Stomach (tissue), 8 donors: ENCODE measurements at regions not wholly inside any gene's neighbourhood (a gene's known extent, or its start where the extent isn't known, plus 50 kb on each side); places are given as distances from the start of the nearest gene placed in this dataset.

Source experiments
- DNase-seq, 2 donors: peaks; one replicate each; pipeline versions ENCODE4 v3.0.0 to v3.0.0-alpha.2; 2013 to 2019
- H3K27ac ChIP-seq, 5 donors: fragments of 200-600 bp in 4 of 5; sonication (generic) in 4 of 5; one replicate each; pipeline ENCODE4 v1.5.1; 2013 to 2019; ENCODE audit warnings: mild to moderate bottlenecking in 1 of 5, moderate library complexity in 1 of 5
- H3K27me3 ChIP-seq, 3 donors: fragments of 200-600 bp; sonication (generic); one replicate each; pipeline ENCODE4 v1.5.1; 2017 to 2019; ENCODE audit warnings: mixed run types in 1 of 3
- H3K36me3 ChIP-seq, 4 donors: fragments of 200-600 bp; sonication (generic); 1 replicate in 3 of 4; 2 replicates in 1 of 4; pipeline ENCODE4 v1.5.1; 2016 to 2019
- H3K4me1 ChIP-seq, 4 donors: fragments of 200-600 bp; sonication (generic); one replicate each; pipeline ENCODE4 v1.5.1; 2016 to 2019
- H3K4me3 ChIP-seq, 4 donors: fragments of 200-600 bp; sonication (generic) in 3 of 4; one replicate each; pipeline ENCODE4 v1.5.1; 2016 to 2019; ENCODE audit warnings: mild to moderate bottlenecking in 1 of 4
- H3K9me3 ChIP-seq, 4 donors: fragments of 200-600 bp; sonication (generic); one replicate each; pipeline ENCODE4 v1.5.1; 2016 to 2019
- EP300 ChIP-seq: sonication (generic); formaldehyde crosslinking; IDR thresholded peaks from one replicate; pipeline ENCODE4 v1.6.1; 2017; ENCODE audit warnings: antibody characterized with exemption
- POLR2A ChIP-seq, 4 donors: fragments of 450-650 bp; IDR thresholded peaks; one replicate each; pipeline ENCODE4 v1.6.1; 2016; ENCODE audit warnings: antibody characterized with exemption in 4 of 4, control low read depth in 2 of 4, mild to moderate bottlenecking in 1 of 4, moderate library complexity in 1 of 4
- POLR2AphosphoS5 ChIP-seq, 3 donors: sonication (generic); formaldehyde crosslinking; IDR thresholded peaks; one replicate each; pipeline ENCODE4 v1.6.1; 2016; ENCODE audit warnings: antibody characterized with exemption in 3 of 3
- WGBS, 5 donors: extraction: QIAGEN DNeasy Blood & Tissue Kit in 3 of 5; methylation state at CpG; one replicate each; pipeline versions ENCODE4 v1.1.5 to v1.1.7; 2013 to 2018; 5-methylcytosine and 5-hydroxymethylcytosine counted together
- intact Hi-C: fragments of 100-400 bp; cut with DNase I; formaldehyde crosslinking; loops from one replicate; pipeline ENCODE4 v1.15.1; 2023; ENCODE audit warnings: low total_unique reads
- TF ChIP-seq, protein P1 (sequence below), 7 experiments: fragments of 450-650 bp in 4 of 7; fragments of 200-600 bp in 3 of 7; sonication (generic) in 3 of 7; IDR thresholded peaks; one replicate each; pipeline ENCODE4 v1.5.1; 2016 to 2019; ENCODE audit warnings: antibody characterized with exemption in 7 of 7, control low read depth in 2 of 7, mild to moderate bottlenecking in 1 of 7
- donor health status: healthy with polysubstance abuse.
- donor health status: Bipolar disorder and iron deficiency.
- donor health status: healthy.

DNA sequence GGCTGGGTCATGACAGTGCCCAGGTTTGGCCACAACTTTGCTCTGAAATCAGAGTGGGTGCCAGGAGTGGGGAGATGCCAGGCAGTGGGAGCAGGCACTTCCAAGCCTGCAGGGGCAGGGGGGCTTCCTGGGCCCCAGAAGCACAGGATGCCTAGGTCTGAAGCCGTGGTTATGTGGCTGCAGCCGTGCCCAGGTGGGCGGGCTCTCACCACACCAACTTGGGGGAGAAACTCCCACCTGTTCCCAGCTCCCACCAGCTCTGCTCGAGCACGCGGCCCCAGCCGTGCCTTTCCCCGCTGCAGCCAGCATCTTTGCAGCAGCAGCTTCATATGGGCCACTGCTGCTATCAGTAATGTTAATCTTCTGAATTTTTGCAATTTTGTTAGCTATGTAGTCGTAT is 331.4 kb downstream of the USP25 start:
- Histone ChIP-seq H3K9me3 (no peaks in the 10 kb centered on the region), H3K27me3 (no peaks in the 10 kb centered on the region), H3K27ac (no peak overlapping the region), H3K4me3 (no peak overlapping the region), H3K36me3 (no peaks in the 10 kb centered on the region), H3K4me1 (no peaks in the 10 kb centered on the region)
- intact Hi-C loops = no loop called here
- DNase-seq = no peak
- WGBS, 5 donors = 91 to 94% (median 92%) methylated on average over 9 of the region's 9 CpGs
- TF ChIP-seq POLR2AphosphoS5 (IDR thresholded peaks at IDR 0.05) = no peak

DNA sequence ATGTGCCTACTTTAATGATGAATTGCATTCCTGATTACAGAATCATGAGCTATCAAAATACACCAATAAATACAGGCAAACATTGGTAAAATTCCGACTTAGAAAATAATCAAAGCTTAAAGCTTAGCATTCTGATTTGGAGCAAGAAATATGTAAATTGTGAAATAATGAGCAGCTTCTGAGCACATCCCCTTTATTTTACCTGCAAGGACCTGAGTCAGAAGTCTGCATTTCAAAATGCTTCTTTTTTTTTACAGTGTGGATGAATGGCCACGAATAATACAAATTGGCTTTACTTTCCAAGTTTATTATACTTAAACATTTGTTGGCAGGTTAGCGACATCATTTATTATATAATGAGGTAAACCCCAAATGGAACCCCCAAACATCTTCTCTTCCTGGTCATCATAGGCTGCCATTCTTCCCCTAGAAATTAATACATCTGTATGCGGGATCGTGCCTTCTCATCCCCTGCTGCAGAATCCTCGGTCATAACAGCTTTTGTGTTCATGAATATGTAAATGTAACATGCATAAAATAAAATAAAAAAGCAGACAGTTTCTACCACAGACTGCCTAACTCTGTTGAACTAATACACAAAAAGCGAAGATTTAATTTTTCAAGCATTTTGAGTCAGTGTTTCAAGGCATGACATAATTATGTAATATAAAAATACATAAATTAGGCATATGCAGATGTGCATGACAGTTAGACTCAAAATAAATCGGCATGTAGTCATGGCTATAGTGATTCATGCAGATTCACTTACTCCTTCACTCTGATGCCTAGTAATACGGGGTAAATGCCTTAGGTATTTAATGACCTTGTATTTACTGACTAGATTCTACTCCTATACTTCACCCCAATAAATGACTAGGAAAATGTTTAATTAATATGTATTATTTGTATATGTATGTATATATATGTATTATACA is 339.7 kb downstream of the USP25 start:
- no peak overlapping the region for H3K4me3 ChIP-seq
- 78 to 85% (median 83%) methylated on average over 9 of the region's 9 CpGs for WGBS, 5 donors
- no peak overlapping the region for H3K27ac ChIP-seq
- intact Hi-C loops = no loop called here
- H3K27me3 ChIP-seq = no peaks in the 10 kb centered on the region
- no peak for TF ChIP-seq EP300
- no peak for TF ChIP-seq POLR2A (IDR thresholded peaks at IDR 0.05)
- TF ChIP-seq, protein P1, sequence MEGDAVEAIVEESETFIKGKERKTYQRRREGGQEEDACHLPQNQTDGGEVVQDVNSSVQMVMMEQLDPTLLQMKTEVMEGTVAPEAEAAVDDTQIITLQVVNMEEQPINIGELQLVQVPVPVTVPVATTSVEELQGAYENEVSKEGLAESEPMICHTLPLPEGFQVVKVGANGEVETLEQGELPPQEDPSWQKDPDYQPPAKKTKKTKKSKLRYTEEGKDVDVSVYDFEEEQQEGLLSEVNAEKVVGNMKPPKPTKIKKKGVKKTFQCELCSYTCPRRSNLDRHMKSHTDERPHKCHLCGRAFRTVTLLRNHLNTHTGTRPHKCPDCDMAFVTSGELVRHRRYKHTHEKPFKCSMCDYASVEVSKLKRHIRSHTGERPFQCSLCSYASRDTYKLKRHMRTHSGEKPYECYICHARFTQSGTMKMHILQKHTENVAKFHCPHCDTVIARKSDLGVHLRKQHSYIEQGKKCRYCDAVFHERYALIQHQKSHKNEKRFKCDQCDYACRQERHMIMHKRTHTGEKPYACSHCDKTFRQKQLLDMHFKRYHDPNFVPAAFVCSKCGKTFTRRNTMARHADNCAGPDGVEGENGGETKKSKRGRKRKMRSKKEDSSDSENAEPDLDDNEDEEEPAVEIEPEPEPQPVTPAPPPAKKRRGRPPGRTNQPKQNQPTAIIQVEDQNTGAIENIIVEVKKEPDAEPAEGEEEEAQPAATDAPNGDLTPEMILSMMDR (IDR thresholded peaks at IDR 0.05) = no peak
- TF ChIP-seq POLR2AphosphoS5 (IDR thresholded peaks at IDR 0.05) = no peak
- H3K36me3 ChIP-seq = no peaks in the 10 kb centered on the region
- no peaks in the 10 kb centered on the region for H3K9me3 ChIP-seq
- H3K4me1 ChIP-seq = peaks cover 0 to 6% (median 0%) of the 10 kb centered on the region in 4 donors
- DNase-seq = no peak

DNA sequence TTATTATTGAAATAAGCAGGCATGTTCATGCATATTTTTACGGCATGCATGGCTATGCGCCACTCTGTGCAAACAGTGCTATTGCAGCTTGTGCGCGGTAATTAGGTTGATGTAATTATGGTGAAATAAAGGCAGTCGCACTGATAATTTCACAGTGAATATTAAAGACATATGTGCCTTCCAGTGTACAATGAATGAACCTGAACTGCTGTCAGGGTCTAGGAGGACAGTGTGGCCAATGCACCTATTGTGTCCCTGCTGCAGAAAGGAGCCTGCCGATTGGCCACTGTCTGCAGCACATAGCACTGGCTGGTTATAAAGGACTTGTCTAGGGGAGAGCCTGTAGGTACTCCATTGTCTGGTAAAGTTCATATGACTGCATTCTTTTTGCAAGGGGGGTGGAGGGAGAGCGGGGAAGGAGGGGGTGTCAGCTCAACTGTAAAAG is 340.4 kb downstream of the USP25 start:
- DNase-seq = peak in 1 of 2 donors; percentile 38
- Histone ChIP-seq H3K4me1 (peaks cover 0 to 6% (median 0%) of the 10 kb centered on the region in 4 donors), H3K36me3 (no peaks in the 10 kb centered on the region), H3K27ac (peak overlapping the region in 1 of 5 donors; percentile 57), H3K27me3 (no peaks in the 10 kb centered on the region), H3K4me3 (peak overlapping the region in 3 of 4 donors; percentile 26 to 37 (median 34)), H3K9me3 (no peaks in the 10 kb centered on the region)
- intact Hi-C loops = no loop called here
- TF ChIP-seq POLR2A (IDR thresholded peaks at IDR 0.05) (no peak), EP300 (no peak)
- TF ChIP-seq, protein P1 (IDR thresholded peaks at IDR 0.05) = no peak
- 77 to 90% (median 84%) methylated on average over 7 of the region's 7 CpGs for WGBS, 5 donors

DNA sequence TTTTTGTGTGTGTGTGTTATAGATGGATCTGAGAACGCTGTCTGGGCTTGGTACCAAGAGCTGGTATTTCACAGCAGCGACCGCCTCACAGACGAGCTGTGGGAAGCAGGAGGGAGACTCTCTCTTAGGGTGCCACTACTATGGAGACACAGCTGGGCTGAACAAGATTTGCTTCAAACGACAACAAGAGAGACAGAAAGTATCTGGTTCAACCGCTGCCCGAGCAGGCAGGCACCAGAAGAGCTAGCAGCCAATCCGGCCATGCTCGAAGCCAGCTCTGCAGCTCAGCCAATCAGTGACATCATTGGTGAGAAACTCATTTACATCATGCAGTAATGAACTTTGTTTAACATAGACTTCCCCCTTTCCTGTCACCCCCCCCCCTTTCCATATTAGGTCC is 341.3 kb downstream of the USP25 start:
- H3K4me3 ChIP-seq = peak overlapping the region; percentile 25 to 37 (median 30)
- peak in 1 of 2 donors; percentile 79 for DNase-seq
- intact Hi-C loops = no loop called here

More for the DNA sequence above, 341.3 kb downstream of the USP25 start:
- peaks cover 0 to 6% (median 0%) of the 10 kb centered on the region in 4 donors for H3K4me1 ChIP-seq
- no peaks in the 10 kb centered on the region for H3K9me3 ChIP-seq
- no peaks in the 10 kb centered on the region for H3K36me3 ChIP-seq
- H3K27ac ChIP-seq = peak overlapping the region in 1 of 5 donors; percentile 57
- TF ChIP-seq POLR2A (IDR thresholded peaks at IDR 0.05) (no peak), POLR2AphosphoS5 (IDR thresholded peaks at IDR 0.05) (no peak), EP300 (no peak)
- TF ChIP-seq, protein P1 (IDR thresholded peaks at IDR 0.05) = no peak
- 43 to 76% (median 72%) methylated on average over 9 of the region's 9 CpGs for WGBS, 5 donors
- H3K27me3 ChIP-seq = no peaks in the 10 kb centered on the region
